GM12872 (cell line): ENCODE measurements at regions not wholly inside any gene's neighbourhood (a gene's known extent, or its start where the extent isn't known, plus 50 kb on each side); places are given as distances from the start of the nearest gene placed in this dataset.
A peak's percentile ranks its signal among the peaks of the same experiment; 100 is the strongest.

ENCODE experiments used
- CTCF ChIP-seq: IDR thresholded peaks from 3 replicates; pipeline ENCODE4 v1.5.1; 2011; ENCODE audit warnings: low read depth, mild to moderate bottlenecking, low read length, moderate library complexity; ENCODE audit not compliant: insufficient read depth

- TF ChIP-seq CTCF = no peak
These were observed 119.2 kb upstream of the IPO5 start for GRCh38 chr13:97834250-97834649.

GRCh38 chr13:97843189-97843588 is 110.3 kb upstream of the IPO5 start:
- no peak for TF ChIP-seq CTCF

- no peak for TF ChIP-seq CTCF
These were observed 109.3 kb upstream of the IPO5 start for GRCh38 chr13:97844151-97844550.

- no peak for TF ChIP-seq CTCF
These were observed 104.6 kb upstream of the IPO5 start for GRCh38 chr13:97848886-97849285.

- 0 out of 3 replicates have a peak, but pooled peaks have one; percentile 21 for TF ChIP-seq CTCF
These were observed 104.2 kb upstream of the IPO5 start for GRCh38 chr13:97849305-97849704.

- TF ChIP-seq CTCF = no peak
These were observed 102.2 kb upstream of the IPO5 start for GRCh38 chr13:97851269-97851668.

- TF ChIP-seq CTCF = no peak
These were observed 101.1 kb upstream of the IPO5 start for GRCh38 chr13:97852181-97852874.
